T-cell (primary cell): ENCODE measurements at regions not wholly inside any gene's neighbourhood (a gene's known extent, or its start where the extent isn't known, plus 50 kb on each side); places are given as distances from the start of the nearest gene placed in this dataset.
"Not testable (repeated sequence)": the region's sequence is repeated elsewhere in the genome, so short reads cannot be mapped to it uniquely, and the experiment has no call there.

Source experiments
- ATAC-seq, 4 experiments: fragments of 200-7000 bp in 3 of 4; fragments of 150-1000 bp in 1 of 4; cut with Tn5 transposase; replicated peaks in 1 of 4; 1 replicate in 3 of 4; 2 replicates in 1 of 4; pipeline ENCODE4 v1.10.0; 2021; ENCODE audit warnings: moderate library complexity in 3 of 4, mild to moderate bottlenecking in 2 of 4, moderate number of reproducible peaks in 1 of 4
- CTCF ChIA-PET, 2 donors: fragments of 300-600 bp; sonication (Branson Sonifier 250); formaldehyde crosslinking; loops; one replicate each; lab custom pipeline; 2022; ENCODE audit warnings: antibody characterized with exemption in 2 of 2; lab: Charles Lee
- POLR2A ChIA-PET, 2 donors: fragments of 300-600 bp; sonication (Branson Sonifier 250); formaldehyde crosslinking; loops; one replicate each; lab custom pipeline; 2022; ENCODE audit warnings: antibody characterized with exemption in 2 of 2; lab: Charles Lee
- DNase-seq, 35 experiments: peaks; one replicate each; pipeline versions ENCODE4 v3.0.0 to v3.0.0-alpha.2; 2013 to 2023
- H3K27ac ChIP-seq: one replicate; pipeline ENCODE4 v1.5.1; 2013; ENCODE audit warnings: low read length
- H3K27me3 ChIP-seq, 2 experiments: replicated peaks in 1 of 2; 1 replicate in 1 of 2; 2 replicates in 1 of 2; pipeline versions ENCODE4 v1.6.1 to v1.7.0; 2013; ENCODE audit warnings: low read length in 1 of 2, mixed read lengths in 1 of 2; ENCODE audit not compliant: control insufficient read depth in 2 of 2, insufficient read depth in 2 of 2; ENCODE audit errors: extremely low read depth in 1 of 2
- H3K36me3 ChIP-seq, 2 donors: 1 replicate in 1 of 2; 2 replicates in 1 of 2; pipeline versions ENCODE4 v1.6.1 to v1.7.0; 2013; ENCODE audit warnings: low read length in 1 of 2; ENCODE audit not compliant: control insufficient read depth in 2 of 2, insufficient read depth in 1 of 2; ENCODE audit errors: extremely low read depth in 1 of 2
- H3K4me1 ChIP-seq, 2 experiments: 1 replicate in 1 of 2; 2 replicates in 1 of 2; pipeline versions ENCODE4 v1.6.1 to v1.7.0; 2013; ENCODE audit warnings: low read length in 2 of 2, mixed read lengths in 1 of 2; ENCODE audit not compliant: insufficient read depth in 2 of 2, control insufficient read depth in 1 of 2; ENCODE audit errors: extremely low read depth in 1 of 2
- H3K4me3 ChIP-seq, 2 donors: 1 replicate in 1 of 2; 2 replicates in 1 of 2; pipeline versions ENCODE4 v1.5.1 to v1.7.0; 2013; ENCODE audit warnings: mild to moderate bottlenecking in 2 of 2, low read length in 1 of 2, moderate library complexity in 1 of 2; ENCODE audit not compliant: control insufficient read depth in 1 of 2; ENCODE audit errors: extremely low read depth in 1 of 2
- H3K9me3 ChIP-seq: 2 replicates; pipeline ENCODE4 v1.7.0; 2013
- H3K27ac Mint-ChIP-seq, 2 donors: one replicate each; pipeline ENCODE4 v1.8.0; 2020 to 2021; ENCODE audit warnings: mild to moderate bottlenecking in 2 of 2, mixed read lengths in 2 of 2
- H3K27me3 Mint-ChIP-seq, 2 donors: one replicate each; pipeline ENCODE4 v1.8.0; 2021 to 2022; ENCODE audit warnings: mixed read lengths in 2 of 2
- H3K36me3 Mint-ChIP-seq: one replicate; pipeline ENCODE4 v1.8.0; 2021; ENCODE audit warnings: mixed read lengths
- H3K4me1 Mint-ChIP-seq, 3 donors: one replicate each; pipeline ENCODE4 v1.8.0; 2020 to 2022; ENCODE audit warnings: mixed read lengths in 3 of 3, mild to moderate bottlenecking in 1 of 3
- H3K4me3 Mint-ChIP-seq, 3 donors: one replicate each; pipeline ENCODE4 v1.8.0; 2020 to 2022; ENCODE audit warnings: mild to moderate bottlenecking in 3 of 3, mixed read lengths in 3 of 3, moderate library complexity in 3 of 3
- H3K9me3 Mint-ChIP-seq, 3 donors: one replicate each; pipeline ENCODE4 v1.8.0; 2020 to 2022; ENCODE audit warnings: mixed read lengths in 3 of 3
- WGBS: methylation state at CpG from one replicate; pipeline ENCODE4 v1.1.5; 2013; ENCODE audit warnings: missing lambda C conversion rate; ENCODE audit not compliant: insufficient coverage; 5-methylcytosine and 5-hydroxymethylcytosine counted together

- Histone ChIP-seq H3K4me1 (no peaks in the 10 kb centered on the region), H3K27me3 (peaks cover 0 to 12% of the 10 kb centered on the region in 2 experiments), H3K9me3 (no peaks in the 10 kb centered on the region), H3K27ac (no peak overlapping the region), H3K36me3 (no peaks in the 10 kb centered on the region), H3K4me3 (no peak overlapping the region)
- peaks cover 11 to 25% (median 18%) of the 10 kb centered on the region in 3 donors for H3K9me3 Mint-ChIP-seq
- H3K27me3 Mint-ChIP-seq = peaks cover 21 to 26% of the 10 kb centered on the region in 2 donors
- H3K27ac Mint-ChIP-seq = no peak overlapping the region
- no peaks in the 10 kb centered on the region for H3K36me3 Mint-ChIP-seq
- no peaks in the 10 kb centered on the region for H3K4me1 Mint-ChIP-seq
- ChIA-PET POLR2A (no interaction called here), CTCF (no interaction called here)
- ATAC-seq = no peak
- 33% methylated on average over 1 of the region's 1 CpG for WGBS
- no peak for DNase-seq
- H3K4me3 Mint-ChIP-seq = no peak overlapping the region
Measured at GRCh38 chr11:96524475-96524874, 134.7 kb downstream of the JRKL start.

- Histone ChIP-seq H3K36me3 (no peaks in the 10 kb centered on the region), H3K27ac (no peak overlapping the region), H3K4me3 (no peak overlapping the region), H3K4me1 (no peaks in the 10 kb centered on the region), H3K9me3 (no peaks in the 10 kb centered on the region), H3K27me3 (peaks cover 0 to 5% of the 10 kb centered on the region in 2 experiments)
- ChIA-PET POLR2A (no interaction called here), CTCF (no interaction called here)
- no peak for ATAC-seq
- Mint-ChIP-seq H3K36me3 (no peaks in the 10 kb centered on the region), H3K4me3 (no peak overlapping the region), H3K27me3 (peaks cover 12 to 19% of the 10 kb centered on the region in 2 donors), H3K4me1 (no peaks in the 10 kb centered on the region), H3K27ac (no peak overlapping the region), H3K9me3 (peaks cover 10 to 33% (median 19%) of the 10 kb centered on the region in 3 donors)
- DNase-seq = no peak
- no CpG with 5 or more reads among the region's 1 CpG for WGBS
Measured at GRCh38 chr11:96530473-96530872, 140.7 kb downstream of the JRKL start.

GRCh38 chr11:96538104-96538503, 148.3 kb downstream of the JRKL start:
- H3K36me3 ChIP-seq = no peaks in the 10 kb centered on the region
- ChIA-PET CTCF (no interaction called here), POLR2A (no interaction called here)
- H3K4me1 ChIP-seq = no peaks in the 10 kb centered on the region
- H3K4me1 Mint-ChIP-seq = no peaks in the 10 kb centered on the region
- no CpG with 5 or more reads among the region's 4 CpGs for WGBS
- no peak overlapping the region for H3K4me3 ChIP-seq
- H3K27ac ChIP-seq = no peak overlapping the region
- no peak for ATAC-seq
- H3K27me3 ChIP-seq = no peaks in the 10 kb centered on the region
- peaks cover 0 to 8% of the 10 kb centered on the region in 2 donors for H3K27me3 Mint-ChIP-seq
- H3K27ac Mint-ChIP-seq = no peak overlapping the region
- no peaks in the 10 kb centered on the region for H3K9me3 ChIP-seq
- H3K4me3 Mint-ChIP-seq = no peak overlapping the region
- H3K36me3 Mint-ChIP-seq = no peaks in the 10 kb centered on the region
- DNase-seq = no peak
- peaks cover 2 to 3% (median 3%) of the 10 kb centered on the region in 3 donors for H3K9me3 Mint-ChIP-seq

- Histone ChIP-seq H3K9me3 (no peaks in the 10 kb centered on the region), H3K27ac (no peak overlapping the region), H3K4me3 (no peak overlapping the region), H3K4me1 (no peaks in the 10 kb centered on the region), H3K36me3 (no peaks in the 10 kb centered on the region), H3K27me3 (no peaks in the 10 kb centered on the region)
- ATAC-seq (no peak), DNase-seq (no peak)
- peaks cover 0 to 8% of the 10 kb centered on the region in 2 donors for H3K27me3 Mint-ChIP-seq
- no peaks in the 10 kb centered on the region for H3K4me1 Mint-ChIP-seq
- no peak overlapping the region for H3K27ac Mint-ChIP-seq
- CTCF ChIA-PET = no interaction called here
- H3K36me3 Mint-ChIP-seq = no peaks in the 10 kb centered on the region
- no peaks in the 10 kb centered on the region for H3K9me3 Mint-ChIP-seq
- H3K4me3 Mint-ChIP-seq = no peak overlapping the region
- POLR2A ChIA-PET = no interaction called here
Measured at GRCh38 chr11:96538622-96539021, 148.8 kb downstream of the JRKL start.

GRCh38 chr11:96540875-96541274, 151.1 kb downstream of the JRKL start:
- POLR2A ChIA-PET = interaction anchor here in 1 of 2 donors (0.7 kb wide), 1 partner anchor 1440 kb away, joined by 3 read pairs; no protein-coding TSS in a partner anchor
- Mint-ChIP-seq H3K36me3 (no peaks in the 10 kb centered on the region), H3K27me3 (peaks cover 0 to 8% of the 10 kb centered on the region in 2 donors), H3K4me1 (no peaks in the 10 kb centered on the region), H3K27ac (no peak overlapping the region), H3K9me3 (no peaks in the 10 kb centered on the region), H3K4me3 (no peak overlapping the region)
- no peak for ATAC-seq
- Histone ChIP-seq H3K27me3 (peaks cover 0 to 5% of the 10 kb centered on the region in 2 experiments), H3K4me3 (no peak overlapping the region), H3K4me1 (no peaks in the 10 kb centered on the region), H3K36me3 (no peaks in the 10 kb centered on the region), H3K9me3 (no peaks in the 10 kb centered on the region), H3K27ac (no peak overlapping the region)
- DNase-seq = no peak
- no CpG with 5 or more reads among the region's 1 CpG for whole genome bisulfite sequencing
- CTCF ChIA-PET = no interaction called here

GRCh38 chr11:96543177-96543576, 153.4 kb downstream of the JRKL start:
- H3K27ac Mint-ChIP-seq = no peak overlapping the region
- WGBS = 90% methylated on average over 2 of the region's 3 CpGs
- POLR2A ChIA-PET = no interaction called here
- H3K4me3 ChIP-seq = no peak overlapping the region
- CTCF ChIA-PET = interaction anchor here in 1 of 2 donors (0.5 kb wide), 1 partner anchor 107 kb away, joined by 3 read pairs; no protein-coding TSS in a partner anchor
- no peaks in the 10 kb centered on the region for H3K9me3 Mint-ChIP-seq
- H3K27me3 Mint-ChIP-seq = peaks cover 0 to 13% of the 10 kb centered on the region in 2 donors
- no peaks in the 10 kb centered on the region for H3K4me1 Mint-ChIP-seq
- DNase-seq (no peak), ATAC-seq (no peak)
- no peaks in the 10 kb centered on the region for H3K4me1 ChIP-seq
- H3K36me3 Mint-ChIP-seq = no peaks in the 10 kb centered on the region
- H3K9me3 ChIP-seq = no peaks in the 10 kb centered on the region
- H3K36me3 ChIP-seq = no peaks in the 10 kb centered on the region
- H3K4me3 Mint-ChIP-seq = no peak overlapping the region
- no peak overlapping the region for H3K27ac ChIP-seq
- peaks cover 0 to 5% of the 10 kb centered on the region in 2 experiments for H3K27me3 ChIP-seq

- H3K9me3 Mint-ChIP-seq, H3K27me3 ChIP-seq, H3K27ac Mint-ChIP-seq, H3K4me1 Mint-ChIP-seq, H3K36me3 ChIP-seq, DNase-seq, ATAC-seq, H3K4me3 Mint-ChIP-seq, CTCF ChIA-PET, H3K4me1 ChIP-seq, H3K36me3 Mint-ChIP-seq, H3K4me3 ChIP-seq, H3K9me3 ChIP-seq, H3K27ac ChIP-seq: not testable (repeated sequence)
- H3K27me3 Mint-ChIP-seq = peaks cover 0 to 13% of the 10 kb centered on the region in 2 donors
- WGBS = 77% methylated on average over 6 of the region's 8 CpGs
- POLR2A ChIA-PET = interaction anchor here in 1 of 2 donors (0.7 kb wide), 1 partner anchor 1447 kb away, joined by 3 read pairs; no protein-coding TSS in a partner anchor
Measured at GRCh38 chr11:96545192-96545591, 155.4 kb downstream of the JRKL start.
